Aorta (tissue), 5 donors: ENCODE measurements at regions not wholly inside any gene's neighbourhood (a gene's known extent, or its start where the extent isn't known, plus 50 kb on each side); places are given as distances from the start of the nearest gene placed in this dataset.
A peak's percentile ranks its signal among the peaks of the same experiment; 100 is the strongest.

Experiments
- ATAC-seq: fragments of 200-7000 bp; cut with Tn5 transposase; one replicate; pipeline ENCODE4 v1.9.1; 2022; ENCODE audit warnings: moderate library complexity; ENCODE audit not compliant: low FRiP score
- DNase-seq, 2 donors: peaks; one replicate each; pipeline ENCODE4 v3.0.0-alpha.2; 2020
- H3K27ac ChIP-seq, 2 donors: one replicate each; pipeline ENCODE4 v1.5.1; 2013; ENCODE audit warnings: low read length in 2 of 2, mild to moderate bottlenecking in 2 of 2, moderate library complexity in 2 of 2, control low read depth in 1 of 2, inconsistent platforms in 1 of 2, low read depth in 1 of 2
- H3K27me3 ChIP-seq, 2 donors: one replicate each; pipeline ENCODE4 v1.6.1; 2013; ENCODE audit warnings: control low read depth in 1 of 2, low read length in 1 of 2, mild to moderate bottlenecking in 1 of 2, moderate library complexity in 1 of 2; ENCODE audit not compliant: insufficient read depth in 2 of 2, control insufficient read depth in 1 of 2
- H3K36me3 ChIP-seq, 2 donors: one replicate each; pipeline ENCODE4 v1.6.1; 2013; ENCODE audit warnings: control low read depth in 1 of 2, low read length in 1 of 2, mild to moderate bottlenecking in 1 of 2; ENCODE audit not compliant: insufficient read depth in 2 of 2, control insufficient read depth in 1 of 2
- H3K4me1 ChIP-seq, 2 donors: one replicate each; pipeline ENCODE4 v1.6.1; 2013; ENCODE audit warnings: low read length in 2 of 2, control low read depth in 1 of 2, mild to moderate bottlenecking in 1 of 2, moderate library complexity in 1 of 2; ENCODE audit not compliant: insufficient read depth in 2 of 2, control insufficient read depth in 1 of 2
- H3K4me3 ChIP-seq, 2 donors: one replicate each; pipeline ENCODE4 v1.5.1; 2013; ENCODE audit warnings: low read length in 2 of 2, control low read depth in 1 of 2, mild to moderate bottlenecking in 1 of 2
- H3K9me3 ChIP-seq: one replicate; pipeline ENCODE4 v1.6.1; 2013; ENCODE audit warnings: mild to moderate bottlenecking, low read length; ENCODE audit not compliant: control insufficient read depth
- WGBS, 2 donors: extraction: QIAGEN DNeasy Blood & Tissue Kit; methylation state at CpG; one replicate each; pipeline ENCODE4 v1.1.7; 2013; 5-methylcytosine and 5-hydroxymethylcytosine counted together
- intact Hi-C, 2 donors: fragments of 100-400 bp; cut with DNase I; formaldehyde crosslinking; loops; one replicate each; pipeline versions ENCODE4 v1.14.2 to v1.15.0; 2022
- donor health status: healthy with polysubstance abuse.
- donor health status: Bipolar disorder and iron deficiency.
- donor health status: DM: no; HTN: no; CAD: no.
- donor health status: DM: no; HTN: no; CAD: no.
- donor health status: DM: yes; HTN: yes; CAD: no.

- Histone ChIP-seq H3K27ac (no peak overlapping the region), H3K27me3 (no peaks in the 10 kb centered on the region), H3K9me3 (no peaks in the 10 kb centered on the region), H3K4me3 (no peak overlapping the region), H3K4me1 (no peaks in the 10 kb centered on the region), H3K36me3 (no peaks in the 10 kb centered on the region)
- WGBS, 2 donors = 89 to 94% methylated on average over 3 of the region's 3 CpGs
- intact Hi-C loops = no loop called here
- ATAC-seq (no peak), DNase-seq (no peak)
These were observed 341.4 kb downstream of the OTOL1 start for GRCh38 chr3:161838021-161838420.

- Histone ChIP-seq H3K4me1 (no peaks in the 10 kb centered on the region), H3K9me3 (no peaks in the 10 kb centered on the region), H3K27ac (no peak overlapping the region), H3K36me3 (no peaks in the 10 kb centered on the region), H3K27me3 (no peaks in the 10 kb centered on the region), H3K4me3 (no peak overlapping the region)
- WGBS, 2 donors = 80 to 86% methylated on average over 1 of the region's 1 CpG
- ATAC-seq = no peak
- intact Hi-C loops = no loop called here
- no peak for DNase-seq
These were observed 351.8 kb downstream of the OTOL1 start for GRCh38 chr3:161848376-161848775.

- no peaks in the 10 kb centered on the region for H3K27me3 ChIP-seq
- no peaks in the 10 kb centered on the region for H3K36me3 ChIP-seq
- no peaks in the 10 kb centered on the region for H3K4me1 ChIP-seq
- DNase-seq (peak; percentile 39 to 79), ATAC-seq (no peak)
- intact Hi-C loops = no loop called here
- 57 to 60% methylated on average over 8 of the region's 8 CpGs for WGBS, 2 donors
- no peak overlapping the region for H3K27ac ChIP-seq
- no peaks in the 10 kb centered on the region for H3K9me3 ChIP-seq
- H3K4me3 ChIP-seq = no peak overlapping the region
These were observed 355.4 kb downstream of the OTOL1 start for GRCh38 chr3:161851941-161852566.

- intact Hi-C loops = no loop called here
- no peaks in the 10 kb centered on the region for H3K36me3 ChIP-seq
- DNase-seq (peak in 1 of 2 donors; percentile 46), ATAC-seq (no peak)
- H3K4me1 ChIP-seq = no peaks in the 10 kb centered on the region
- no peaks in the 10 kb centered on the region for H3K27me3 ChIP-seq
- H3K27ac ChIP-seq = no peak overlapping the region
- H3K4me3 ChIP-seq = no peak overlapping the region
- H3K9me3 ChIP-seq = no peaks in the 10 kb centered on the region
- 90 to 94% methylated on average over 9 of the region's 9 CpGs for WGBS, 2 donors
These were observed 356.1 kb downstream of the OTOL1 start for GRCh38 chr3:161852744-161853143.

- no peak overlapping the region for H3K4me3 ChIP-seq
- ATAC-seq (no peak), DNase-seq (peak; percentile 38 to 62)
- no peaks in the 10 kb centered on the region for H3K36me3 ChIP-seq
- no peaks in the 10 kb centered on the region for H3K9me3 ChIP-seq
- H3K27me3 ChIP-seq = no peaks in the 10 kb centered on the region
- intact Hi-C loops = no loop called here
- WGBS, 2 donors = 84 to 86% methylated on average over 7 of the region's 7 CpGs
- H3K27ac ChIP-seq = no peak overlapping the region
- H3K4me1 ChIP-seq = no peaks in the 10 kb centered on the region
These were observed 357.7 kb downstream of the OTOL1 start for GRCh38 chr3:161854232-161854771.

GRCh38 chr3:161859057-161859456 lies 362.4 kb downstream of the OTOL1 start:
- Histone ChIP-seq H3K4me3 (no peak overlapping the region), H3K36me3 (no peaks in the 10 kb centered on the region), H3K27me3 (no peaks in the 10 kb centered on the region), H3K9me3 (no peaks in the 10 kb centered on the region), H3K4me1 (no peaks in the 10 kb centered on the region), H3K27ac (no peak overlapping the region)
- ATAC-seq = no peak
- 94 to 96% methylated on average over 4 of the region's 4 CpGs for WGBS, 2 donors
- intact Hi-C loops = no loop called here
- DNase-seq = no peak

- 78 to 82% methylated on average over 4 of the region's 4 CpGs for WGBS, 2 donors
- H3K4me1 ChIP-seq = no peaks in the 10 kb centered on the region
- no peaks in the 10 kb centered on the region for H3K27me3 ChIP-seq
- intact Hi-C loops = no loop called here
- no peak overlapping the region for H3K27ac ChIP-seq
- H3K9me3 ChIP-seq = no peaks in the 10 kb centered on the region
- no peak overlapping the region for H3K4me3 ChIP-seq
- DNase-seq (no peak), ATAC-seq (no peak)
- no peaks in the 10 kb centered on the region for H3K36me3 ChIP-seq
These were observed 363.4 kb downstream of the OTOL1 start for GRCh38 chr3:161859865-161860450.

- no peak for DNase-seq
- H3K4me1 ChIP-seq = no peaks in the 10 kb centered on the region
- H3K9me3 ChIP-seq = no peaks in the 10 kb centered on the region
- H3K36me3 ChIP-seq = no peaks in the 10 kb centered on the region
- WGBS, 2 donors = 92 to 95% methylated on average over 1 of the region's 1 CpG
- intact Hi-C loops = no loop called here
- no peak for ATAC-seq
- no peak overlapping the region for H3K27ac ChIP-seq
- no peak overlapping the region for H3K4me3 ChIP-seq
- no peaks in the 10 kb centered on the region for H3K27me3 ChIP-seq
These were observed 367.2 kb downstream of the OTOL1 start for GRCh38 chr3:161863775-161864174.

- ATAC-seq (no peak), DNase-seq (no peak)
- Histone ChIP-seq H3K36me3 (no peaks in the 10 kb centered on the region), H3K4me3 (no peak overlapping the region), H3K27me3 (no peaks in the 10 kb centered on the region), H3K4me1 (no peaks in the 10 kb centered on the region), H3K27ac (no peak overlapping the region), H3K9me3 (no peaks in the 10 kb centered on the region)
- WGBS, 2 donors = 10 to 14% methylated on average over 1 of the region's 1 CpG
- intact Hi-C loops = no loop called here
These were observed 369.6 kb downstream of the OTOL1 start for GRCh38 chr3:161866176-161866575.
